GM18868 (cell line): ENCODE measurements at regions not wholly inside any gene's neighbourhood (a gene's known extent, or its start where the extent isn't known, plus 50 kb on each side); places are given as distances from the start of the nearest gene placed in this dataset.

Experiments
- ATAC-seq: cut with Tn5 transposase; IDR thresholded peaks from one replicate; pipeline ENCODE4 v1.9.1; 2021; ENCODE audit warnings: mild to moderate bottlenecking, moderate library complexity; ENCODE audit not compliant: unreplicated experiment

DNA sequence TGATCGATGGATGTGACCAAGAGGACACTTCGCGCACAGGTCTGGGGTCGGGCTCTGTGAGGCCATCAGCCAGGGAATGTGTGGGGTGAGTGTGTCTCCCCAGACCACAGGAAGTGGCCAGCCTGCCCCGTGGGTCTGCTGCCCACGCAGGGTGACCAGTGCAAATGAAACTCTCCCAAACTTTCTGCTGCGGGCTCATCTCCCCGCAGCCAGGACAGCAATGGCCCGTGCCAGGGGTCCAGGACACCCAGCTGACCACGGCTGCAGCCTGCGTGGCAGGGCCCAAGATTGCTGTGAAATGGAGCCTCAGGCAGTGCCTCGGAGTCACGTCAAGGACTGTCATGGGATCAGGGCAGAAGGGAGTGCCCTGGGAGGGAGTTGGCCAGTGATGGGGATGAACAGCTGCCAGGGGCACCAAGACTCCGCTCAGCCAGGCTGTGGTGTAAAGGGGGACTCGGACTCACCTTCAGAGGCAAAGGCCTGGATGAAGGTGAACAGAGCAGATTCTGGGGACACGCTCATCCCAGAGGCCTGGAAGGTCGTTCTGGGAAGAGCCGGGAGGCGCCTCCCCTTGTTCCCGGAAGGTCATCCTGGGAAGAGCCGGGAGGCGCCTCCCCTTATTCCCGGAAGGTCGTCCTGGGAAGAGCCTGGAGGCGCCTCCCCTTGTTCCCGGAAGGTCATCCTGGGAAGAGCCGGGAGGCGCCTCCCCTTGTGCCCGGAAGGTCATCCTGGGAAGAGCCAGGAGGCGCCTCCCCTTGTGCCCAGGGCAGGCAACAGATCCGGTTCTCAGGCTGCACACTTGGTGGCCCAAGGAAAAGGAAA is 252.6 kb downstream of the BRD1 start:
- ATAC-seq, result no peak

DNA sequence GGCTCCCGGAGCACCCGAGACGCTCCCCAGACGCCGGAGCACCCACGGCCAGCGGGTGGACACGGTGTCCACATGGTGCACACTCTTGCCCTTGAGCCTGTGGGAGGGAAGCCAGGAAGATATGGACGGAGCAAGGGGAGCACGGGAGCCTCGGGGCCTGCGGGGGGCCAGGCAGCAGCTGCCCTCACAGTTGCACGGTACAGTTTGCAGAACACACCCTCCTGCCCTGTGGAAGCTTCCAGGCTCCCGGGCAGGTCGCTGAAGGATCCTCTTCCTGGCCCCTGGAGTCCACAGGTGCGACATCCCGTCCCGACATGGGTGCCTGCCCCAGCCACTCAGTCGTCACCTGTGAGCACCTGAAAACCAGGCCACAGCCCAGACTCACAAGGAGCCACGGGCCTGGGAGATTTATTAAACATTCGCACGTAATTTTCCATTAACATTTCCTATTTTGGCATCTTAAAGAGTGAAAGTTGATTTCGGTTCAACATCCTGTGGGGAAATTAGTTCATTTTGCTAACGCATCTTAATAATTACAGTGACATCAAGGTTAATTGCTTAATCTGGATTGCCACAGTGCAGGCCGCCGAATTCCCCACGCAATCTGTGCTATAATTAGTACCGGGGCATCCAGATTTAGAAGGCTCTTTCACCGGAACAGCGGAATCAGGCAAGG is 253.3 kb downstream of the BRD1 start:
- no peak for ATAC-seq

DNA sequence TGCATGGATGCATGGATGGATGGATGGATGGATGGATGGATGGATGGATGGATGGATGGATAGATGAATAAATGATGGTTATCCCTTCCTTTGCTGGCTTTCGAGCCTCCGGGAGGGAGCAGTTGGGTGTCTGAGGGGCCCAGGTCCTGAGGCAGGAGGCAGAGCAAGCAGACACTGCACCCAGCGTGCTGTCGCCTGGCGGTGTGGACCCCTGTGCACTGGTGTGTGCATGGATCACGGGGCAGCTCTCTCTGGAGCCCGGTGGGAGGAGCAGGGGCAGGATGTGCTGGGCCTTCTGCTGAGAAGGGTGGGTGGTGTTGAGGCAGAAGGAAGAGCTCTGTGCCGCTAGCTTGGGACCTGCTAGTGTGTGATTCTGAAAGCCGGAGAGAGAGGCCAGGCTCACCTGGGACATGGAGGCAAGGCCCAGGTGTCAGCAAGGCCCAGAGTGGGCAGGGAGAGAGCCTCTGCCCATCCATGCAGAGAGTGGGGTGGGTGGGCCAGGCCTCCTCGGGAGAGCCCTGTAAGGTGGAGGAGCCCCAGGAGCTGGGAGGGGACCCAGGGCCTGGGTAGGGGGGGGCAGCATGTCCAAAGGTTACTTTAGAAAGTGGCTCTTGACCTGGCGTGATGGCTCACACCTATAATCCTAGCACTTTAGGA is 254.4 kb downstream of the BRD1 start:
- ATAC-seq, result no peak

DNA sequence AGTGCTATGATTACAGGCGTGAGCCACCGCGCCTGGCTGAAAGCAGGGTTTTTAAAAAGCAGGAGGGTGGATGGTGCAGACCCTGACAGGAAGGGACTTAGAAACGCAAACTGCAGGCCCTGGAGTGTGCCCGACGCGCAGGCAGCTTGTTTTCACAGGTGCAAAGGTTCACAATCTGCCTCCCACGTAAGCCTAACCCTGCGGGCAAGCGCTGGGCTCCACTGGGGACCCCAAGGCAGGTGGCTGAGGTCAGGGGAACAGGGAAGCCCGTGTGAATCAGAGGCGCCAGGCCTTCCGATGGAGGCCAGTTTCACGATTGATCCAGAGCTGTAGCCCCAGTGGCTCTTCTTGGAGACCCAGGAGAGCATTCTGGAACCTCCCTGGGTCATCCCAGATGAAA is 256.3 kb downstream of the BRD1 start:
- no peak for ATAC-seq

DNA sequence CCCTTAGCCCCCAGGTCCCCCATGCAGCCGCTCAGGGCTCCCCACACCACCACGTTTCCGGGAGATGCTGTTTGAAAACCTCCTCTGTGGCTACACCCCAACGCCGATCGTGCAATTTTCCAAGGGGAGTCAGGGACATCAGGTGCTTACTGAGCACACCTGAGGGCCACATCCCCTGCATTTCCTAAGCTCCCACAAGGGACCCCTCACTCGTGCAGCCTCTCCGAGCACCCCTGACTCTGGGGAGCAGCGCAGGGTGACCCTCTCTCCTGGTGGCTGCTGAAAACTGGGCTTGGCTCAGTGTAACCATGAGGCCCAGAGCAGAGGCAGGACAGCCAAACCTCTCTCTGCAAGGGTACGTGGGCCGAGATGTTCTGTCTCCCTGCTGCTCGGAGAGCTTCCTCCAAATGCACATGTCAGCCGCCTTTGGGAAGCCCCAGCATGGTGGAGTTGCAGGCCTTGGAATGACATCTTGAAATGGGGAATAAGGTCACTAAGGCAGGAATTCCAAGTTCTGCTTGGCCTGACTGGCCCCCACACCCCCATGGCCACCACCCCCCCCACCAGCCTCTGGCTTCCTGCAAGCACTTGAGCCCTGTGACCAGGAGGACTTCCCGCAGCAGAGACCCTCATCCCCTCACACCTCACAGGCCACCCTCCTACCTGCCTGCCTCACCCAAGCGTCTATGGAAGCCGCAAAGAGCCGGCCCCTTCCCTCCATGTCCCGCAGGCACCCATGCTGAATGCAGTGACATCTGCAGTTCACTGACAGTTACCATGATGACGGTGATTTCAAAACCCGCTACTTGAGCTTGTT is 257.4 kb downstream of the BRD1 start:
- no peak for ATAC-seq

DNA sequence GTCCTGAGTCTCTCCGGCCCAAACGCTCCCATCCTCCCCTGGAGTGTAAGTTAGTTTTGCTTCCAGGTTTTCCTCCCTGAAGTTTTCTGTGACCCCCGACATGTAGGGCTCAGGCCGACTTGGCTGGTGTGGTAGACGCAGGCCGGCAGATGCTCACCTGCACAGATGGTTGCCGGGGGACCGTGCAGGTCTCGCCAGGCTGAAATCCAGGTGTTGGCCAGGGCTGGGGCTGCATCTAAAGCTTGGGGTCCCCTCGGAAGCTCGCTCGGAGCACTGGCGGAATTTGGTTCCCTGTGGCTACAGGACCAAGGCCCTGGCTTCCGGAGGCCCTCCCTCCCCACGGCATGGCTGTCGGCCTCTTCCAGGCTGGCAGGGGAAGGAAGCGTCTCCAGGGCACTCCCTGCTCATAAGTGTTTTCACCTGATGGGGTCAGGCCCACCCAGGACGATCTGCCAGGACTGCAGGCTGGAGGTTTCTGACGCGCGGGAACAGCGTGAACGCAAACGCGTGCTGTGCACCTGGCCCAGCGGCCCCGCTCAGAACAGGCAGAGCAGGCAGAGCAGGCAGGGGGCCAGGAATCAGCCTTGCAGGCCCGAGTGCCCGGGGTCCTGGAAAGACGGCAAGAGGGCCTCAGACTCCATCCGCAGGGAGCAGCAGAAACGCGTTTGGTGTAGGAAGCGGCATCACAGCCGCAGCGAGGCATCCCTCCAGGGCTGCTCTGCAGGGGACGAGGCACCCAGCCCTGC is 258.2 kb downstream of the BRD1 start:
- ATAC-seq, result no peak

DNA sequence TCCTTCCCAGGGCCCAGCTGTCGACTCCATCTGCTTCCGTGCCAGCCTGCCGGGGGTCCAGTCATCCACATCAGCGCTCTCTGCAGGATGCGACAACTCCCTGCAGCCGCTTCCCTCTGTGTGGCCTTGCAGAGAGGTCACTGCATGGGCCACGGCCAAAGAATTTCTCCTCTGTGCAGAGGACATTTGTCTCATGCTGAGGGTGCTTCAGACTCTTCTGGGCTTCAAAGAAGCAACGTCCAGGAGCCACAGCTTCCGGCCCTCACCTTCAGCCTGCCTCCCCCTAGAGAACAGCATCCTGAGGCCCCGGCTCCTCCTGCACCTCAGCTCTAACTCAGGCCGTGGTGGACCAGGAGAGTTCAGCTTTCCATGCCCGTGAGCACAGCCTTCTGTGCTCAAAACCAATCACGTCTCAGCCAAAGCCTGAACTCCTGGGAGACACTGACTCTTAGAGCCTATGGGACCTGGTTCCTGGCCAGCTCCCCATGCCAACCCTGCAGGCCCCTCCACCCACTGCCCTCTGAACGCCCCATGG is 258.9 kb downstream of the BRD1 start:
- no peak for ATAC-seq

DNA sequence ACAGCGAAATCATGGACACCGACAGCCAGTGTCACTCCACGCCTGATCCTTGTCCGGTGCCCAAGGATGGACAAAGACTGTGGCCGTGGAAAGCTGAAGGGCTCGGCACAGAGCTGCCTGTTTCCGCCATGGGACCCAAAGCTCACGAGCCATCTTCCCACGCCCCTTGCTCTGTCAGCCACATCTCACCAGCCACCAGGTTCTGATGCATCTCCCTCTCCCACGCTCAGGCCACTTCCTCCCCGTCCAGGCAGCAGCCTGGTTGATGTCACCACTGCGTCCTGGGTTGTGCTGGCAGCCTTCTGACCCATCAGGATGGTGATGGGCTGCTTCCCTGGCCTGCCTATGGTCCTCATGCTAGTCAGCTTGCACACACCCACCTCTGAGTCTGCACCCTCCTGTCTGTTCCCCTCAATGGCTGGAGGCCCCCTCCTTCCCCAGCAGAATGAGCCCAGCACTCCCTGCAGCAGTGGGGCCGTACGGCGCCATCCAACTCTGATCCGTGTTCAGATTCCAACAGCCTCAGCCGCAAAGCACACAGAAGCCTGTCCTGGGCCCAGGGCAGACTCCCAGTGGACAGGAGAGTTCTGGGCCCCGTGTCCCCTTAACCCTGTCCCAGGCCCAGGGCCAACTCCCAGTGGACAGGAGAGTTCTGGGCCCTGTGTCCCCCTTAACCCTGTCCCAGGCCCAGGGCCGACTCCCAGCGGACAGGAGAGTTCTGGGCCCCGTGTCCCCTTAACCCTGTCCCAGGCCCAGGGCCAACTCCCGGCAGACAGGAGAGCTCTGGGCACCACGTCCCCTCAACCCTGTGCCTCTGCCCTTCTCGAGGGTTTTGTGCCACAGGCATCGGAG is 259.5 kb downstream of the BRD1 start:
- no peak for ATAC-seq

DNA sequence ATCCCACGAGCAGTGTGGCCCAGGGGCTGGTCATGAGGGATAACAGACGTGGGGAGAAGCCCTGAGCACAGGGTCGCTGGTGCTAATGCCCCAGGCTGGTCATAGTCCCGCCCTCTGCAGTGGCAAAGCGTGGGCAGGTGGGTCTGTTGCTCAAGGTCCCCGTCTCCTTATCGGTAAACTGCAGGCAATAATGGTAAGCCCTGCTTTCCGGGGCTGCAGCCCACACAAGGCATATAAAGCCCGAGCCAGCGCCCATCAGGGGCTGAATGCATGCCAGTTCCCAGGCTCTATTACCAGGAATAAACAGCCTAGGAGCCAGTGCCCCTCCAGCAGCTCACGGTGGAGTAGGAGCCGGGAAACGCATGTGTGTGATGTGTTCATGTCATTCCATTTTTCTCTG is 261.0 kb downstream of the BRD1 start:
- ATAC-seq, result no peak

DNA sequence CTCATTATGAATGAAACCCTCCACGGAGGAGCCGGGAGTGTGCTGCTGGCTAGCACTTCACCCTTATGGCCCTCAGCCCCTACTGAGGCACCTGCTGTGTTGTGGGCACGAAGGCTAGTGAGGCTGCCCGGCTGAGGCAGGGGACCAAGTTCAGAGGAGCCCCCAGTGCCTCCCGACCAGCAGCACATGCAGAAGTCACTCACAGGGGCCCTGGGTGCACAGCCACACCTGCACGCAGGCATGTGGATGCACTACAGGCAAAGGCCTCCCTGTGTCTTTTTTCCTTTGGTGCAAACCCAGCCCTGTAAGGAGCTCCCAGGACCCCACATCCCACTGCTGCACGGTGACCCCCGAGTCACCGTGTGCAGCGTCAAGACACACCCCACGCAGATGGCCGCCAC is 261.5 kb downstream of the BRD1 start:
- no peak for ATAC-seq

DNA sequence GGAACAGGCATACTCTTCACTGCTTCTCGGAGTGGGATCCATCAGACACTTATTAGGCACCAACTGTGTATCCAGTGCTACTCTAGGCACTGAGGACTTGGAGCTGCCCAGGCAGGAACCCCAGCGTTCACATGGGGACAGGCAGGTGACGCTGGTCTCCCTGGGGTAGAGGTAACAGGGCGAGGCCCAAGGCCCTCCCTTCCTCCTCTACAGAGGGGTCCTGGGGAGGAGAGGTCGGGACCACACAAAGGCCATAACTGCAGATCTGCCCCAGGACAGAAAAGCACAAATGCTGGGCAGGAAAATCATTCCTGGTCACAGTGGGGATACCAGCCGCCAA is 262.2 kb downstream of the BRD1 start:
- no peak for ATAC-seq

DNA sequence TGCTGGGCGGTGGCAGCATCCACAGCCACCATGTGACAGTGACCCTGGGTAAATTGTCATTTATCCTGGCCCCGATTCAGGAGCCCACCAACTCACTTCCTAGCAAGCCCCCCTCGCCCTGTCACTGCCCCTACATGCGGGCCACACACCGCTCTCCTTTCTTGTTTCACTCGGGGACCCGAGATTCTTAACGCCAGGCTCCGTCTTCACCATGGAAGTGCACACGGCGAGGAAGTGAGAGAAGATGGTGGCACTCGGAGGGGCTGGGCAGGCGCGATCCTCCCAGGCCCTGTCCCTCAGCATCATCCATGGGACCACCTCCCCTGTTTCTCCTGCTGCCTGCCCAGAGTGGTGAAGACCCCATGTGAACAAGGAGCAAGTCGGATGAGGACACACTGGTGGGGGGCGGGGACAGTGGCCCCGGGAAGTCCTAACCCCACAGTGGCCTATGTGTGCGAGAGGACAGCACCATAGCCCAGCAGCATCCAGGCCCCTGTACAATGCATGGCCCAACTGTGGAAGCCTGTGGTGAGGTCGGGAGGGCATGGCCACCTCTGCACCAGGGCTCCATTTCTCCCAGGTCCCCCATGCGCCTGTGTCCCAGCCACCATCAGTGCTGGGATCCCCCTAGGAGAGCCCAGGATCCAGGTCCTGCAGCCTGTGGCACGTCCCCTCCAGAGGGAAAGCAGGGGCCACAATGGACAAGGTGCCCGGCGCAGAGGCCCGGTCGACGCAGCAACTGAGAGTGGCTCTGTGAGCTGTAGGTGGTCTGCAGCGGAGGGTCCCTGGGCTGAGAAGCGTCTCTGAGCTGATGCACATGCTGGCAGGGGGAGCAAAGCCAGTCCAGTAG is 262.8 kb downstream of the BRD1 start:
- ATAC-seq, result no peak

DNA sequence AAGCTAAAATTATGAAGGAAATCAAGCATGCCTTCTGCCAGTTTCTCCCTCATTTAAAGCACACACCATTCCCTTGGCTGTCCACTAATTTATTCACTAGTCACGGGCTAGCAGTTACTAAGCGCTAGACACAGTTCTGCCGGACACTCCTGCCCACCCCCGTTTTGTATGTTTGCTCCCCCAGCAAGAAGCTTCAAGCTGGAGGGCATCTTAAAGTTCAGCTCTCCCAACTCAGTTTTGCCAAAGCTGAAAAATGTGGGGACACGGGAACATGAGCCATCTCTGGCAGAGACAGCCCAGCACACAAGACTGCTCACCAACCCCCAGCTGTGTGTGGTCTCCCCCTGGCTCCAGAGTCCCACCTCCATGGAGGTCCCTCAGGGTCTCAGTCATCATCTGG is 263.6 kb downstream of the BRD1 start:
- ATAC-seq, result no peak

DNA sequence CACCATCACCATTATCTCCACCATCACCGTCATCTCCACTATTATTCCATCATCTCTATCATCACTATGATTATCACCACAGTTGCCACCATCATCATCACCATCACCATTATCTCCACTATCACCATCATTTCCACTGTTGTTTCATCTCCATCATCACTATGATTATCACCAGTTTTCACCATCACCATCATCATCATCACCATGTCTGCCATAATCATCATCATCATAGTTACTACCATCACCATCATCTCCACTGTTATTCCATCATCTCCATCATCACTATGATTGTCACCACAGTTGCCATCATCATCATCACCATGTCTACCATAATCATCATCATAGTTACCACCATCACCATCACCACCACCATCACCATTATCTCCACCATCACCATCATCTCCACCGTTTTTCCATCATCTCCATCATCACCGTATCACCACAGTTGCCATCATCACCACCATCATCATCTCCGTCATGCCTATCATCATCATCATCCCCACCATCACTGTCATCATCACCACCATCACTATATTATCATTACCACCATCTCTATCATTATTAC is 264.9 kb downstream of the BRD1 start:
- ATAC-seq, result no peak

DNA sequence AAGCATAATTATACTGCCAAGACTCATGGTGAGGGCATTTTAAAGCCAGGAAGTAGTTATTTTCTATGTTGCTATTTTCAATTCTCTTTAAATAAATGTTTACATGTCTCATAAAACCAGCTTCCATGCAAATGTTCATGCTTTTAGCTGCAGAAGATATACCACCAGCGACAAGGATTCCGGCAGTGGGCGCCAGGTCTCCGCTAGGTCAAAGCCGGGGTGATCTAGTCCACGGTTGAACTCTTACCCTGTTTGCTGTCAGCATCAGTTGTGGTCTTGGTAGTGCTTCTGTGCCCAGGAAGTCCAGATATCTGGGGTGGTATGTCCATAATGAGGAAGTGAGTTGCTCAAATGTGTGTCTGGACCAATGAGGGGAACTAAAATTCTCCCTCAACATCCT is 265.7 kb downstream of the BRD1 start:
- no peak for ATAC-seq

DNA sequence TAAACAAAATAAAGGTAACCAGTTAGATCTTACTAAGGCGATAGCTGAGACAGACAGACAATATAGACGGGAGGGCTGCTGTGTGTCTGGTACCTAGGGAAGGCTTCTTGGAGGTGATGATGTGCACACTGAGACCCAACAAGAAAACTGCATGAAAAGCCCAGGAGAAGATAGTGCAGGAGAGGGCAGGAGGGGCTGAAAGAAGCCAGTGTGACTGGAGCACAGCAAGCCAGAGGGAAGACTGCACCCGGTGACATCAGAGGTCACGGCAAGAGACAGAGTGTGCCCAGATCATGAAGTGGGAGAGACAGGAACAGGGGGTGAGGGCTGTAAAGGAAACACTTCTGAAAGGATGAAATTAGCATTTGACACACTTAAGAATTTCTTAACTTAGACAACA is 266.3 kb downstream of the BRD1 start:
- no peak for ATAC-seq

DNA sequence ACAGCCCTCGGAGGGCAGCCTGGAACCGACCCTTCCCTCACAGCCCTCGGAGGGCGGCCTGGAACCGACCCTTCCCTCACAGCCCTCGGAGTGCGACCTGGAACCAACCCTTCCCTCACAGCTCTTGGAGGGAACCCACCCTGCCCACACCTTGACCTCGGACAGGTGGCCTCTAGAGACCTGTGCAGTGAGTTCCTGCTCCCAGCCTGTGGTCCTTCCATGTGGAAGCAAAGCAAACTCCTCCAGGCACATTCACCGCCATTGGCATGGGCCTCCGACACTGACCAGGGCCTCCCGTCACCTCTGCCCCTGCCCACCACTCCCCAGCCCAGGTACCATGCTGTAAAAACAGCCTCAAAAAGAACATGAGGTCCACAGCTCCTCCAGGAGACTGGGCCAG is 272.1 kb downstream of the BRD1 start:
- no peak for ATAC-seq

DNA sequence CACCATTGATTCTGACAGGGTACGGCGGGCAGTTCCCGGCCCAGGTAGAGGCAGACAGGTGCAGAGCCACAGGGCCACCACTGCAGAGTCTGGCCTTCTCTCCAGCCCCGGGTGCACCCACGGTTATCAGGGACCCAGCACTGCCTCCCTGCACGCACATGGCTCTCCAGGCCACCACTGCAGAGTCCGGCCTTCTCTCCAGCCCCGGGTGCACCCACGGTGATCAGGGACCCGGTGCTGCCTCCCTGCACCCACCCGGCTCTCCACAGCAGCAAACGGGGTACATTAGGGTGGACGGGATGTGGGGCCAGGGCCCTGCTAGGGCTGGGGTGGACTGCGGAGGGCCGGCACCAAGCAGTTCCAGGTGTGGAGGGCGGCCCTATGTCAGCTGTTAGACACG is 272.9 kb downstream of the BRD1 start:
- no peak for ATAC-seq
